Glutamatergic neuron (in vitro differentiated cells): ENCODE measurements at regions not wholly inside any gene's neighbourhood (a gene's known extent, or its start where the extent isn't known, plus 50 kb on each side); places are given as distances from the start of the nearest gene placed in this dataset.
"Not testable (repeated sequence)": the region's sequence is repeated elsewhere in the genome, so short reads cannot be mapped to it uniquely, and the experiment has no call there.

Experiments
- DNase-seq: peaks from one replicate; pipeline ENCODE4 v3.0.0; 2022
- H3K27ac Mint-ChIP-seq: one replicate; pipeline ENCODE4 v1.8.0; 2020; ENCODE audit warnings: mild to moderate bottlenecking, mixed read lengths, inconsistent platforms; ENCODE audit not compliant: unreplicated experiment
- H3K27me3 Mint-ChIP-seq: one replicate; pipeline ENCODE4 v1.8.0; 2020; ENCODE audit warnings: mild to moderate bottlenecking, moderate library complexity, mixed read lengths, inconsistent platforms; ENCODE audit not compliant: unreplicated experiment
- H3K36me3 Mint-ChIP-seq: one replicate; pipeline ENCODE4 v1.8.0; 2020; ENCODE audit warnings: mild to moderate bottlenecking, mixed read lengths, inconsistent platforms; ENCODE audit not compliant: unreplicated experiment
- H3K4me1 Mint-ChIP-seq: one replicate; pipeline ENCODE4 v1.8.0; 2020; ENCODE audit warnings: mild to moderate bottlenecking, low read depth, mixed read lengths, inconsistent platforms; ENCODE audit not compliant: unreplicated experiment
- H3K4me3 Mint-ChIP-seq: one replicate; pipeline ENCODE4 v1.8.0; 2020; ENCODE audit warnings: mild to moderate bottlenecking, mixed read lengths, inconsistent platforms; ENCODE audit not compliant: unreplicated experiment
- H3K9me3 Mint-ChIP-seq: one replicate; pipeline ENCODE4 v1.8.0; 2020; ENCODE audit warnings: mild to moderate bottlenecking, moderate library complexity, mixed read lengths, inconsistent platforms; ENCODE audit not compliant: unreplicated experiment
- CTCF ChIP-seq: fragments of 200-600 bp; sonication (generic); IDR thresholded peaks from one replicate; pipeline ENCODE4 v1.5.0; 2021; ENCODE audit not compliant: partially characterized antibody, unreplicated experiment

- no peaks in the 10 kb centered on the region for H3K27me3 Mint-ChIP-seq
- no peak for TF ChIP-seq CTCF
- H3K4me3 Mint-ChIP-seq = no peak overlapping the region
- no peaks in the 10 kb centered on the region for H3K9me3 Mint-ChIP-seq
- H3K4me1 Mint-ChIP-seq = no peaks in the 10 kb centered on the region
- H3K36me3 Mint-ChIP-seq = peaks cover 5% of the 10 kb centered on the region
- H3K27ac Mint-ChIP-seq = no peak overlapping the region
- DNase-seq = no peak
These were observed 537.9 kb upstream of the NR5A2 start for GRCh38 chr1:199489594-199489993.

- no peaks in the 10 kb centered on the region for H3K4me1 Mint-ChIP-seq
- H3K27me3 Mint-ChIP-seq = no peaks in the 10 kb centered on the region
- no peaks in the 10 kb centered on the region for H3K9me3 Mint-ChIP-seq
- peaks cover 11% of the 10 kb centered on the region for H3K36me3 Mint-ChIP-seq
- no peak overlapping the region for H3K4me3 Mint-ChIP-seq
- no peak for DNase-seq
- no peak overlapping the region for H3K27ac Mint-ChIP-seq
- TF ChIP-seq CTCF = no peak
These were observed 536.6 kb upstream of the NR5A2 start for GRCh38 chr1:199490769-199491527.

GRCh38 chr1:199495432-199495831, 532.1 kb upstream of the NR5A2 start:
- Mint-ChIP-seq H3K27me3 (no peaks in the 10 kb centered on the region), H3K9me3 (no peaks in the 10 kb centered on the region), H3K4me1 (no peaks in the 10 kb centered on the region), H3K36me3 (peaks cover 11% of the 10 kb centered on the region), H3K27ac (no peak overlapping the region), H3K4me3 (no peak overlapping the region)
- no peak for DNase-seq
- TF ChIP-seq CTCF = no peak

- H3K4me3 Mint-ChIP-seq, H3K27ac Mint-ChIP-seq, H3K4me1 Mint-ChIP-seq, DNase-seq, H3K27me3 Mint-ChIP-seq, H3K9me3 Mint-ChIP-seq, H3K36me3 Mint-ChIP-seq: not testable (repeated sequence)
These were observed 528.7 kb upstream of the NR5A2 start for GRCh38 chr1:199498802-199499201.

GRCh38 chr1:199508072-199508471, 519.4 kb upstream of the NR5A2 start:
- Mint-ChIP-seq H3K27me3 (no peaks in the 10 kb centered on the region), H3K4me1 (peaks cover 3% of the 10 kb centered on the region), H3K9me3 (no peaks in the 10 kb centered on the region), H3K4me3 (no peak overlapping the region), H3K36me3 (no peaks in the 10 kb centered on the region), H3K27ac (no peak overlapping the region)
- no peak for DNase-seq
- TF ChIP-seq CTCF = no peak
